Vagina (tissue), 2 donors: ENCODE measurements at regions not wholly inside any gene's neighbourhood (a gene's known extent, or its start where the extent isn't known, plus 50 kb on each side); places are given as distances from the start of the nearest gene placed in this dataset.

Experiments used
- DNase-seq, 2 donors: peaks; one replicate each; pipeline ENCODE4 v3.0.0-alpha.2; 2017; ENCODE audit errors: extremely low spot score in 2 of 2
- H3K27ac ChIP-seq: fragments of 200-600 bp; sonication (generic); one replicate; pipeline ENCODE4 v1.5.1; 2019
- H3K27me3 ChIP-seq: fragments of 200-600 bp; sonication (generic); one replicate; pipeline ENCODE4 v1.5.1; 2019
- H3K36me3 ChIP-seq, 2 donors: fragments of 200-600 bp; sonication (generic); one replicate each; pipeline ENCODE4 v1.5.1; 2017 to 2019
- H3K4me1 ChIP-seq: fragments of 200-600 bp; sonication (generic); one replicate; pipeline ENCODE4 v1.5.1; 2019
- H3K4me3 ChIP-seq, 2 donors: fragments of 200-600 bp; sonication (generic); 1 replicate in 1 of 2; 2 replicates in 1 of 2; pipeline ENCODE4 v1.5.1; 2016 to 2019
- H3K9me3 ChIP-seq: fragments of 200-600 bp; sonication (generic); one replicate; pipeline ENCODE4 v1.5.1; 2019
- CTCF ChIP-seq, 3 experiments: fragments of 450-650 bp in 2 of 3; fragments of 200-600 bp in 1 of 3; sonication (generic) in 1 of 3; IDR thresholded peaks; one replicate each; pipeline ENCODE4 v1.5.1; 2017 to 2019; ENCODE audit warnings: antibody characterized with exemption in 3 of 3, mild to moderate bottlenecking in 2 of 3, moderate library complexity in 2 of 3
- POLR2A ChIP-seq, 2 donors: fragments of 450-650 bp; IDR thresholded peaks; one replicate each; pipeline ENCODE4 v1.6.1; 2017; ENCODE audit warnings: antibody characterized with exemption in 2 of 2, mild to moderate bottlenecking in 2 of 2, moderate library complexity in 2 of 2
- POLR2AphosphoS5 ChIP-seq, 2 donors: sonication (generic); formaldehyde crosslinking; IDR thresholded peaks; one replicate each; pipeline ENCODE4 v1.9.0; 2017; ENCODE audit warnings: antibody characterized with exemption in 2 of 2, mild to moderate bottlenecking in 2 of 2, low read depth in 1 of 2; ENCODE audit not compliant: insufficient read depth in 1 of 2
- intact Hi-C: fragments of 100-400 bp; cut with DNase I; formaldehyde crosslinking; loops from one replicate; pipeline ENCODE4 v1.15.1; 2023

GRCh38 chr4:185969657-185970056, 99.3 kb upstream of the TLR3 start:
- no peaks in the 10 kb centered on the region for H3K36me3 ChIP-seq
- no peaks in the 10 kb centered on the region for H3K4me1 ChIP-seq
- H3K27me3 ChIP-seq = no peaks in the 10 kb centered on the region
- TF ChIP-seq CTCF (IDR thresholded peaks at IDR 0.05) (no peak), POLR2AphosphoS5 (IDR thresholded peaks at IDR 0.05; ENCODE audit: insufficient read depth in 1 of 2, low read depth in 1 of 2) (no peak)
- no peaks in the 10 kb centered on the region for H3K9me3 ChIP-seq
- intact Hi-C loops = no loop called here
- no peak for DNase-seq
- H3K27ac ChIP-seq = no peak overlapping the region
- no peak overlapping the region for H3K4me3 ChIP-seq

GRCh38 chr4:185987961-185988627, 80.9 kb upstream of the TLR3 start:
- H3K4me3 ChIP-seq = no peak overlapping the region
- H3K36me3 ChIP-seq = no peaks in the 10 kb centered on the region
- DNase-seq = no peak
- H3K4me1 ChIP-seq = no peaks in the 10 kb centered on the region
- TF ChIP-seq CTCF (IDR thresholded peaks at IDR 0.05) (no peak), POLR2AphosphoS5 (IDR thresholded peaks at IDR 0.05; ENCODE audit: insufficient read depth in 1 of 2, low read depth in 1 of 2) (no peak), POLR2A (IDR thresholded peaks at IDR 0.05) (no peak)
- intact Hi-C loops = no loop called here
- H3K27me3 ChIP-seq = no peaks in the 10 kb centered on the region
- H3K9me3 ChIP-seq = no peaks in the 10 kb centered on the region
- H3K27ac ChIP-seq = no peak overlapping the region

- H3K4me1 ChIP-seq = no peaks in the 10 kb centered on the region
- no peak for DNase-seq
- intact Hi-C loops = no loop called here
- H3K4me3 ChIP-seq = no peak overlapping the region
- H3K36me3 ChIP-seq = no peaks in the 10 kb centered on the region
- H3K27me3 ChIP-seq = no peaks in the 10 kb centered on the region
- no peak overlapping the region for H3K27ac ChIP-seq
- TF ChIP-seq CTCF (IDR thresholded peaks at IDR 0.05) = no peak
- no peak for TF ChIP-seq POLR2A (IDR thresholded peaks at IDR 0.05)
- TF ChIP-seq POLR2AphosphoS5 (IDR thresholded peaks at IDR 0.05; ENCODE audit: insufficient read depth in 1 of 2, low read depth in 1 of 2) = no peak
- no peaks in the 10 kb centered on the region for H3K9me3 ChIP-seq
Measured at GRCh38 chr4:185991770-185992169, 77.2 kb upstream of the TLR3 start.

GRCh38 chr4:185992585-185992984, 76.4 kb upstream of the TLR3 start:
- intact Hi-C loops = no loop called here

More at GRCh38 chr4:185992585-185992984, 76.4 kb upstream of the TLR3 start:
- no peak overlapping the region for H3K4me3 ChIP-seq
- TF ChIP-seq POLR2A (IDR thresholded peaks at IDR 0.05) = no peak
- TF ChIP-seq POLR2AphosphoS5 (IDR thresholded peaks at IDR 0.05; ENCODE audit: insufficient read depth in 1 of 2, low read depth in 1 of 2) = no peak
- TF ChIP-seq CTCF (IDR thresholded peaks at IDR 0.05) = no peak
- no peaks in the 10 kb centered on the region for H3K27me3 ChIP-seq
- no peak overlapping the region for H3K27ac ChIP-seq
- no peaks in the 10 kb centered on the region for H3K9me3 ChIP-seq
- H3K36me3 ChIP-seq = no peaks in the 10 kb centered on the region
- no peak for DNase-seq
- H3K4me1 ChIP-seq = no peaks in the 10 kb centered on the region
